Stimulated activated CD4-positive, alpha-beta T cell treated with anti-CD3 and anti-CD28 coated beads, TNF-alpha, amount 100 ng/mL, for 4 hours (primary cell): ENCODE measurements at regions not wholly inside any gene's neighbourhood (a gene's known extent, or its start where the extent isn't known, plus 50 kb on each side); places are given as distances from the start of the nearest gene placed in this dataset.
A peak's percentile ranks its signal among the peaks of the same experiment; 100 is the strongest.
"Not testable (repeated sequence)": the region's sequence is repeated elsewhere in the genome, so short reads cannot be mapped to it uniquely, and the experiment has no call there.

Source experiments
- DNase-seq, 3 experiments: peaks; one replicate each; pipeline ENCODE4 v3.0.0-alpha.2; 2020; ENCODE audit warnings: low read depth in 3 of 3

GRCh38 chr5:101751105-101751504, 545.0 kb downstream of the SLCO4C1 start:
- DNase-seq, result no peak

- DNase-seq, result not testable (repeated sequence)
These were observed 553.1 kb downstream of the SLCO4C1 start for GRCh38 chr5:101743000-101743399.

GRCh38 chr5:101728933-101729332, 567.2 kb downstream of the SLCO4C1 start:
- no peak for DNase-seq

GRCh38 chr5:101721543-101721942, 574.5 kb downstream of the SLCO4C1 start:
- DNase-seq, result no peak

GRCh38 chr5:101720033-101720432, 576.1 kb downstream of the SLCO4C1 start:
- DNase-seq, result no peak

- no peak for DNase-seq
These were observed 578.4 kb downstream of the SLCO4C1 start for GRCh38 chr5:101717721-101718120.

- no peak for DNase-seq
These were observed 579.1 kb downstream of the SLCO4C1 start for GRCh38 chr5:101716941-101717340.

GRCh38 chr5:101715790-101716189, 580.3 kb downstream of the SLCO4C1 start:
- not testable (repeated sequence) for DNase-seq

GRCh38 chr5:101689306-101689705, 606.8 kb downstream of the SLCO4C1 start:
- no peak for DNase-seq

- DNase-seq, result no peak
These were observed 607.9 kb downstream of the SLCO4C1 start for GRCh38 chr5:101688156-101688555.

- DNase-seq, result no peak
These were observed 608.6 kb downstream of the SLCO4C1 start for GRCh38 chr5:101687349-101687985.

GRCh38 chr5:101686536-101687157, 609.4 kb downstream of the SLCO4C1 start:
- no peak for DNase-seq

- no peak for DNase-seq
These were observed 616.3 kb downstream of the SLCO4C1 start for GRCh38 chr5:101679816-101680215.

GRCh38 chr5:101678481-101679193, 617.4 kb downstream of the SLCO4C1 start:
- peak in 1 of 3 experiments; percentile 1 for DNase-seq

GRCh38 chr5:101677961-101678360, 618.1 kb downstream of the SLCO4C1 start:
- DNase-seq, result no peak

- DNase-seq, result no peak
These were observed 619.4 kb downstream of the SLCO4C1 start for GRCh38 chr5:101676646-101677045.

GRCh38 chr5:101675510-101676219, 620.4 kb downstream of the SLCO4C1 start:
- no peak for DNase-seq

GRCh38 chr5:101673120-101673519, 623.0 kb downstream of the SLCO4C1 start:
- no peak for DNase-seq

GRCh38 chr5:101664071-101664791, 631.9 kb downstream of the SLCO4C1 start:
- no peak for DNase-seq

GRCh38 chr5:101663543-101663942, 632.5 kb downstream of the SLCO4C1 start:
- DNase-seq, result no peak

GRCh38 chr5:101662263-101662662, 633.8 kb downstream of the SLCO4C1 start:
- DNase-seq, result no peak

GRCh38 chr5:101658433-101658832, 637.7 kb downstream of the SLCO4C1 start:
- no peak for DNase-seq
